ENCODE measurements at regions not wholly inside any gene's neighbourhood (a gene's known extent, or its start where the extent isn't known, plus 50 kb on each side); places are given as distances from the start of the nearest gene placed in this dataset.

DNA sequence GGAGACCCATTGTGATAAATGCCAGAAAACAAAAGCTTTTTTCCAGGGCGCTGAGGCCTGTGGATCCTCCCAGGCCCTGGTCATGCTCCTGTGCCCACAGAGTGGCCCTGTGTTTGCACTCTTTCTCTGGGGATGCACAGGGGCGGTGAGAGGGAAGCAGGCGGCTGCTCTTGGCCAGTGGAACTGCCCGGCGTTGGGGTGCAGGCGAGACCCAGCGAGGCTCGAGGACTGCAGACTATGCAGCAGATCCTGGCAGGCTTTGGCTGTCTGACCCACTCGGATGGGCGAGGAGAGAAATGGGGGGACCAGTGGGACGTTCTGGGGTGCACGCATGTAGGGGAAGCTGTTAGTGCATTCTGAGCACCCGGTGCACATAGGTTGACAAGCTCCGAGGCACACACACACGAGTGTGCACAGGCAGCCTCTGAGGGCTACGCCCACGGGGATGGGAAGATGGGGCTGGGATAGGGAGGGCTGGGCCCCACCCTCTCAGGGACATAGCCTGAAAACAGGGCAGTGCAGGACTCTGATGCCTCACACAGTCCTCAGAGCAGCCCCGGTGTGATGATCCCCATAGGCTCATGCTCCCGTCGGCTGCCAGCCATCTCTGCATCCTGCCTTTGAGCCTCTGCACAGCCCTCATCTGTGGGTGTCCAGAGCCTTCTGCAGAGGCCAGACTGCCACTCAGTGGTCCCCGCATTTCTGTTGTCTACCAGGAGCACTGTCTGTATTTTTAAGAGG is 1233.5 kb downstream of the BRD1 start:
- TF ChIP-seq EP300 (IDR thresholded peaks at IDR 0.05): no peak
- TF ChIP-seq POLR2A (IDR thresholded peaks at IDR 0.05): no peak
- TF ChIP-seq, protein P1, sequence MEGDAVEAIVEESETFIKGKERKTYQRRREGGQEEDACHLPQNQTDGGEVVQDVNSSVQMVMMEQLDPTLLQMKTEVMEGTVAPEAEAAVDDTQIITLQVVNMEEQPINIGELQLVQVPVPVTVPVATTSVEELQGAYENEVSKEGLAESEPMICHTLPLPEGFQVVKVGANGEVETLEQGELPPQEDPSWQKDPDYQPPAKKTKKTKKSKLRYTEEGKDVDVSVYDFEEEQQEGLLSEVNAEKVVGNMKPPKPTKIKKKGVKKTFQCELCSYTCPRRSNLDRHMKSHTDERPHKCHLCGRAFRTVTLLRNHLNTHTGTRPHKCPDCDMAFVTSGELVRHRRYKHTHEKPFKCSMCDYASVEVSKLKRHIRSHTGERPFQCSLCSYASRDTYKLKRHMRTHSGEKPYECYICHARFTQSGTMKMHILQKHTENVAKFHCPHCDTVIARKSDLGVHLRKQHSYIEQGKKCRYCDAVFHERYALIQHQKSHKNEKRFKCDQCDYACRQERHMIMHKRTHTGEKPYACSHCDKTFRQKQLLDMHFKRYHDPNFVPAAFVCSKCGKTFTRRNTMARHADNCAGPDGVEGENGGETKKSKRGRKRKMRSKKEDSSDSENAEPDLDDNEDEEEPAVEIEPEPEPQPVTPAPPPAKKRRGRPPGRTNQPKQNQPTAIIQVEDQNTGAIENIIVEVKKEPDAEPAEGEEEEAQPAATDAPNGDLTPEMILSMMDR (IDR thresholded peaks at IDR 0.05): no peak

All from tibial nerve (tissue), 4 donors.